ENCODE measurements at regions not wholly inside any gene's neighbourhood (a gene's known extent, or its start where the extent isn't known, plus 50 kb on each side); places are given as distances from the start of the nearest gene placed in this dataset.

DNA sequence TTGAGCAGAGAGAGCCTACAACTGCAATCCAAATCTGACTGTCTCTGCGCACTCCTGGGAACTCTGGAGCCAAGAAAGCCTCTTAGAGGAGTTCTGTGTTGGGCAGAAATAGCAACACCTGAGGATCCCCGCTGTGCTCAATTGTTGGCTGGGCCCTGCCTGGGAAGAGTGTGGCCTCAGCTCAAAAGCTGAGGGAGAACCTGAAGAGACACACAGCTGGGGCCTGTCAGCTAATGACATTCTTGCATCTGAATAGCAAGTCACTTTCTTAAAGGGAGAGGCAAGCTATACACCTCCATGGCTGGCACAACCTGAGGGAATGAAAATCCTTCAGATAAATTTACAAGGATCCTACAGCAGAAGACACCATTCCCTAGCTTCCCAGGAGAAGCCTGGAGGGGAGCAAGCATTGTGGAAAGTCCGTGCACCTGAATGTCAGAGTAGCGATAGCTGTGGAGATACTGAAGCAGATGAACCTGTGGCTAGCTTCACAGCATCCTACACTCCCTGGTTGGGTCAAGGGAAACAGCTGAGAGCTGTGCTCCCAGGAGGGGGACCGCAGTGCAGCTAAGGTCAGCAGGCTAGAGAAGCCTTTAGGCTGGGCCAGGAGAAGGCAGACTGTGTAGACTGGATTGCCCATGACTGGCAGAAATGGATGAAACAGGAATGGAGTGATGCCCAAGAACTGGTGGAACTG is 159.9 kb upstream of the PFN2 start:
- TF ChIP-seq POLR2AphosphoS5 (IDR thresholded peaks at IDR 0.05; ENCODE audit: low read depth, low read length) (no peak), POLR2A (IDR thresholded peaks at IDR 0.05; ENCODE audit: low read depth, low read length) (no peak)

All from GM12892 (cell line).